CD4-positive, alpha-beta memory T cell (primary cell): ENCODE measurements at regions not wholly inside any gene's neighbourhood (a gene's known extent, or its start where the extent isn't known, plus 50 kb on each side); places are given as distances from the start of the nearest gene placed in this dataset.

Experiments used
- CTCF ChIA-PET: fragments of 350-600 bp; sonication (Branson Sonifier 250); formaldehyde crosslinking; loops from one replicate; lab custom pipeline; 2021; ENCODE audit warnings: inconsistent platforms; ENCODE audit not compliant: partially characterized antibody; lab: Charles Lee
- POLR2A ChIA-PET: fragments of 350-600 bp; sonication (Branson Sonifier 250); formaldehyde crosslinking; loops from one replicate; lab custom pipeline; 2021; ENCODE audit not compliant: partially characterized antibody; lab: Charles Lee
- DNase-seq, 5 donors: peaks; one replicate each; pipeline versions ENCODE4 v3.0.0 to v3.0.0-alpha.2; 2020 to 2022; ENCODE audit warnings: mixed read lengths in 1 of 5
- H3K27ac ChIP-seq: one replicate; pipeline ENCODE4 v1.7.0; 2013; ENCODE audit warnings: low read depth, low read length
- H3K27me3 ChIP-seq: 2 replicates; pipeline ENCODE4 v1.7.0; 2013; ENCODE audit warnings: mild to moderate bottlenecking, low read length, moderate library complexity; ENCODE audit not compliant: insufficient read depth
- H3K36me3 ChIP-seq: 2 replicates; pipeline ENCODE4 v1.7.0; 2013; ENCODE audit warnings: mild to moderate bottlenecking, low read length, moderate library complexity; ENCODE audit not compliant: insufficient read depth
- H3K4me1 ChIP-seq: 2 replicates; pipeline ENCODE4 v1.7.0; 2013; ENCODE audit warnings: mild to moderate bottlenecking, low read length, moderate library complexity; ENCODE audit not compliant: insufficient read depth
- H3K4me3 ChIP-seq, 2 donors: one replicate each; pipeline ENCODE4 v1.7.0; 2013; ENCODE audit warnings: low read length in 2 of 2, mild to moderate bottlenecking in 1 of 2
- H3K9me3 ChIP-seq, 2 donors: one replicate each; pipeline ENCODE4 v1.7.0; 2013; ENCODE audit warnings: low read length in 2 of 2, control low read depth in 1 of 2; ENCODE audit not compliant: control insufficient read depth in 1 of 2
- H3K27ac Mint-ChIP-seq, 7 donors: one replicate each; pipeline ENCODE4 v1.8.0; 2020 to 2021; ENCODE audit warnings: mixed read lengths in 7 of 7, mild to moderate bottlenecking in 6 of 7, inconsistent platforms in 3 of 7, moderate library complexity in 3 of 7
- H3K27me3 Mint-ChIP-seq, 2 donors: one replicate each; pipeline ENCODE4 v1.8.0; 2020 to 2021; ENCODE audit warnings: mixed read lengths in 2 of 2
- H3K36me3 Mint-ChIP-seq, 2 donors: one replicate each; pipeline ENCODE4 v1.8.0; 2020 to 2021; ENCODE audit warnings: mixed read lengths in 2 of 2, inconsistent platforms in 1 of 2, mild to moderate bottlenecking in 1 of 2
- H3K4me1 Mint-ChIP-seq, 4 donors: one replicate each; pipeline ENCODE4 v1.8.0; 2020 to 2021; ENCODE audit warnings: mixed read lengths in 4 of 4, mild to moderate bottlenecking in 1 of 4
- H3K4me3 Mint-ChIP-seq, 8 donors: one replicate each; pipeline ENCODE4 v1.8.0; 2020 to 2021; ENCODE audit warnings: mixed read lengths in 8 of 8, mild to moderate bottlenecking in 7 of 8, moderate library complexity in 6 of 8, inconsistent platforms in 3 of 8
- H3K9me3 Mint-ChIP-seq, 8 donors: one replicate each; pipeline ENCODE4 v1.8.0; 2020 to 2021; ENCODE audit warnings: mixed read lengths in 8 of 8, mild to moderate bottlenecking in 5 of 8, inconsistent platforms in 3 of 8, moderate library complexity in 1 of 8
- intact Hi-C: fragments of 100-400 bp; cut with micrococcal nuclease; formaldehyde crosslinking; loops from one replicate; pipeline ENCODE4 v1.15.1; 2023

DNA sequence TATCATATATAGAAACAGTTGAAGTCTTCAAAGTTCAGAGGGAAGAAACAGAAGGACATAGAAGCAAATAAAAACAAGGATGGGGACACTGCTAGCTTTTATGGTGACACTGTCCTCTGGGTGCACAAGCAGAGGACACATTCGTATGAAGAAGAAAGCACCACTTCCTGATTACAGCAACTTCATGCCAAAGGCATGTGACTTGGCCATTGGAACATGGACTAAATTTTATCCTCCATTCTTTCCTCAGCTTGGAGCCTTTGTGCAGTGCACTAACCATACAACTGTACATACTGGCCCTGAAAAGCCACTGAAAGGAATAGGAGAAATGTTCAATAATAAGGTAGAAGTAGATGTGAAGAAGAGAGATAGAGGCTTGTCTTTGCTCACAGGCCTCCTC is 223.3 kb downstream of the MTX2 start:
- ChIA-PET POLR2A (no interaction called here), CTCF (no interaction called here)
- Histone ChIP-seq H3K4me1 (no peaks in the 10 kb centered on the region), H3K36me3 (no peaks in the 10 kb centered on the region), H3K4me3 (no peak overlapping the region), H3K9me3 (no peaks in the 10 kb centered on the region), H3K27ac (no peak overlapping the region), H3K27me3 (no peaks in the 10 kb centered on the region)
- DNase-seq: no peak
- Mint-ChIP-seq H3K4me3 (no peak overlapping the region), H3K4me1 (peaks cover 0 to 2% (median 0%) of the 10 kb centered on the region in 4 donors), H3K36me3 (no peaks in the 10 kb centered on the region), H3K27me3 (peaks cover 13 to 26% of the 10 kb centered on the region in 2 donors), H3K27ac (no peak overlapping the region), H3K9me3 (peaks cover 0 to 3% (median 0%) of the 10 kb centered on the region in 8 donors)
- intact Hi-C loops: no loop called here

DNA sequence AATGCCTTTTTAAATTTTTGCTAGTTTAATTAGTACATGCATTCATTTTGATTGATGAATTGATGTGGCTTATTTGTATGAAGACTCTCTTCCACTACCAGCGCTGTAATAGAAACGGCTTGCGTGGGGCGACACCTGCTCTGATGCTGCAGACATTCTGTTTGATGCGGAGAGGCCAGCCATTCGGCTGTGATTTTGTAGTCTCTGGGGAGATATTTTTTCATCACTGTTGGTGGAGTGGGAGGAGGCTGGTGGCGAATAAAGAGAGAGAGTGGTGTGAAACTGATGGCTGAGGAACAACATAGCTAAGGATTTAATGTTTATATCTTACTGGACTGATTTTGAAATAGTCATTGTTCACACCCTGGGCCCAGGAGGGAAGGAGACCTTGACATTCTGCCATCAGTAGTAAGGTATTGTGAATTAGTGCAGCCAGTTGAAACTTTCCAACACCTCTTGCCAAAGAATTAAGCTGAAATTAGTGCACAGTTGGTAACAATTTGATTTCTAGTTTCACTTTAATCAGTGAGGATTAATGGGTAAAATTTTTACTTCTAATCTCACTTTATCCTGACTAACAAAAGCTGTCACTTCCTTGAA is 224.1 kb downstream of the MTX2 start:
- Mint-ChIP-seq H3K4me3 (no peak overlapping the region), H3K4me1 (peaks cover 0 to 2% (median 0%) of the 10 kb centered on the region in 4 donors), H3K36me3 (no peaks in the 10 kb centered on the region), H3K9me3 (no peaks in the 10 kb centered on the region), H3K27ac (no peak overlapping the region), H3K27me3 (peaks cover 16 to 22% of the 10 kb centered on the region in 2 donors)
- intact Hi-C loops: no loop called here
- Histone ChIP-seq H3K4me1 (no peaks in the 10 kb centered on the region), H3K4me3 (no peak overlapping the region), H3K36me3 (no peaks in the 10 kb centered on the region), H3K9me3 (no peaks in the 10 kb centered on the region), H3K27me3 (no peaks in the 10 kb centered on the region), H3K27ac (no peak overlapping the region)
- POLR2A ChIA-PET: no interaction called here
- CTCF ChIA-PET: no interaction called here
- DNase-seq: no peak

DNA sequence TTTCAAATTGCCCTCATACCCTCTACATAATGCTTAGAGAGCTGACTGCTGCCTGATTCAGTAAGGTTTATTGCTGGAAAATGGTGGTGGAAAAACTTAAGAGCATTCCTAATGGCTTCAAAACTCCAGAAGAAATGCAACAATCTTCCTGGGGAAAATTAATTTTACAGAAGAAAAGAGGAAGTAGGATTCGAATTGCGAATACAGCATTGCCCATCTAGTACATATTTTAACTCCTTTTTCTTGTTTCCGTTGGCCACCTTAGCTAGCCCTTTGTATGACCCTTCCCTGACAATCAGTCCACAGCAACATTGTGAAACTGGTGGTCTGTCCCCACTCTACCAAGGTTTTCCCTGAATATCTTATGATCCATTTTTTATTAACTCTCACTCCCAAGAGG is 224.7 kb downstream of the MTX2 start:
- no peak overlapping the region for H3K4me3 Mint-ChIP-seq
- H3K27me3 ChIP-seq: no peaks in the 10 kb centered on the region
- H3K4me1 Mint-ChIP-seq: peaks cover 0 to 2% (median 0%) of the 10 kb centered on the region in 4 donors
- H3K27ac ChIP-seq: no peak overlapping the region
- DNase-seq: no peak
- no peaks in the 10 kb centered on the region for H3K4me1 ChIP-seq
- H3K9me3 Mint-ChIP-seq: no peaks in the 10 kb centered on the region
- H3K4me3 ChIP-seq: no peak overlapping the region
- H3K36me3 Mint-ChIP-seq: no peaks in the 10 kb centered on the region
- no peak overlapping the region for H3K27ac Mint-ChIP-seq
- intact Hi-C loops: no loop called here
- POLR2A ChIA-PET: no interaction called here
- CTCF ChIA-PET: no interaction called here
- no peaks in the 10 kb centered on the region for H3K36me3 ChIP-seq
- peaks cover 17 to 25% of the 10 kb centered on the region in 2 donors for H3K27me3 Mint-ChIP-seq
- H3K9me3 ChIP-seq: no peaks in the 10 kb centered on the region

DNA sequence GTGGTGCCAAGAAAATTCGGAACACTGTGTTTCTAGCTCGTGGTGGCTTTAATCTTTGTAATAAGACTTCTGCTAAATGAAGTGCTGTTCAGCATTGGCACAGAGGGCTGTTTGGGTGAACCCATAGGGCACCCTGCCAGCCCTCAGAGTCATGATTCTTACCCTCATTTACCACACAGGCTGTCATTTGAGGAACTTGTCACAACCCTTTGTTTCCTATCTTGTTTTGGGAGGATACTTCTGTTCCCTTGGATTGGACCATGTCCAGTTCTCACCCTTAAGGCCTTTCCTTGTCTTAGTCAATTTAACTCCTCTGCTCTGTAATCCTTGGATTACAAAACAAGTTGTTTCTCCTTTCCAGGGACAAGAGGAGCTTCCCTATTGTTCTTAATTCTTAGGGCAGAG is 225.7 kb downstream of the MTX2 start:
- Histone ChIP-seq H3K9me3 (no peaks in the 10 kb centered on the region), H3K27me3 (no peaks in the 10 kb centered on the region), H3K4me3 (no peak overlapping the region), H3K4me1 (no peaks in the 10 kb centered on the region), H3K36me3 (no peaks in the 10 kb centered on the region), H3K27ac (no peak overlapping the region)
- no peaks in the 10 kb centered on the region for H3K36me3 Mint-ChIP-seq
- no peak for DNase-seq
- H3K27ac Mint-ChIP-seq: no peak overlapping the region
- intact Hi-C loops: no loop called here
- H3K27me3 Mint-ChIP-seq: peaks cover 16 to 33% of the 10 kb centered on the region in 2 donors
- H3K4me3 Mint-ChIP-seq: no peak overlapping the region
- POLR2A ChIA-PET: no interaction called here
- H3K4me1 Mint-ChIP-seq: peaks cover 0 to 2% (median 0%) of the 10 kb centered on the region in 4 donors
- CTCF ChIA-PET: no interaction called here
- H3K9me3 Mint-ChIP-seq: no peaks in the 10 kb centered on the region

DNA sequence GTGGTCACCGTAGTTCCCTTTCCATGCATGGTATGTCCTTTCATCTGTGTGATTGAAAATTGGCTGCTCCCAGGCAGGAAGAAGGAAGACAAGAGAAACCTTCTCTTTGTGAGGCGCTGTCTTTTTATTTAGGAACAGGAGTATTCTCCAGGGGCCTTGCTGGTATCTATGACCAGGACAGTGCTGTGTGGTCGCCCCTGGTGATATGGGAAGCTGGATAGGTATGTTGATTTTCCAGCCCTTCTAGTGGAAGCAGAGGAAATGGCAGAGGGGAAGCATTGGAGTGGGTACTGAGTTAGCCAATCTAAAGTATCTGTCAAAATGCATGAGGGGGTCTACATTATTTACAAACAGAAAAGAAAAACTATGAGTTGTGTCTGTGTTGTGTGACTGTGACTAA is 226.6 kb downstream of the MTX2 start:
- DNase-seq: no peak
- peaks cover 18 to 36% of the 10 kb centered on the region in 2 donors for H3K27me3 Mint-ChIP-seq
- Histone ChIP-seq H3K27me3 (no peaks in the 10 kb centered on the region), H3K36me3 (no peaks in the 10 kb centered on the region), H3K27ac (no peak overlapping the region), H3K4me1 (no peaks in the 10 kb centered on the region), H3K9me3 (no peaks in the 10 kb centered on the region), H3K4me3 (no peak overlapping the region)
- intact Hi-C loops: no loop called here
- H3K4me1 Mint-ChIP-seq: peaks cover 0 to 2% (median 0%) of the 10 kb centered on the region in 4 donors
- no peak overlapping the region for H3K4me3 Mint-ChIP-seq
- H3K9me3 Mint-ChIP-seq: no peaks in the 10 kb centered on the region
- ChIA-PET POLR2A (no interaction called here), CTCF (no interaction called here)
- no peaks in the 10 kb centered on the region for H3K36me3 Mint-ChIP-seq
- H3K27ac Mint-ChIP-seq: no peak overlapping the region

DNA sequence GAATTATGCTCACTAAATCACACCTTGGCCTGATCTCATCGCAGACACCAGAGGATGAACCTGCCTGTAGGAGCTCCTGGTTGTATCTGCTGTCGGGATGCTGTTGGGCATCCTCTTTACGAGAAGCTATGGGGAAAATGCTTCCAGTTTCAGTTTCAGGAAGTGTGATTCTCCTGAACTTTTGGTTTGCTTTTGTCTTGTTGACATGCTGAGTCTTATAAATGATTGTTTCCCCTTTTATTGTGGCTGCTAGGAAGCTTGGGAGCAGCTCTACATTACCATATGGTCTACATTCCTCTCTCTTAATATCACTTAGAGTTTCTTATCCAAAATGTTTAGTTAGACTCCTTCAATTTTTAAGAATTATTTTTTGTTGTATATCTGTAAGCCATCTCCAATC is 227.5 kb downstream of the MTX2 start:
- Mint-ChIP-seq H3K4me1 (no peaks in the 10 kb centered on the region), H3K9me3 (no peaks in the 10 kb centered on the region), H3K4me3 (no peak overlapping the region), H3K27ac (no peak overlapping the region), H3K27me3 (peaks cover 21 to 36% of the 10 kb centered on the region in 2 donors), H3K36me3 (no peaks in the 10 kb centered on the region)
- ChIA-PET POLR2A (no interaction called here), CTCF (no interaction called here)
- H3K36me3 ChIP-seq: no peaks in the 10 kb centered on the region
- H3K27ac ChIP-seq: no peak overlapping the region
- H3K9me3 ChIP-seq: no peaks in the 10 kb centered on the region
- no peak for DNase-seq
- H3K27me3 ChIP-seq: no peaks in the 10 kb centered on the region
- intact Hi-C loops: no loop called here
- H3K4me1 ChIP-seq: no peaks in the 10 kb centered on the region
- no peak overlapping the region for H3K4me3 ChIP-seq

DNA sequence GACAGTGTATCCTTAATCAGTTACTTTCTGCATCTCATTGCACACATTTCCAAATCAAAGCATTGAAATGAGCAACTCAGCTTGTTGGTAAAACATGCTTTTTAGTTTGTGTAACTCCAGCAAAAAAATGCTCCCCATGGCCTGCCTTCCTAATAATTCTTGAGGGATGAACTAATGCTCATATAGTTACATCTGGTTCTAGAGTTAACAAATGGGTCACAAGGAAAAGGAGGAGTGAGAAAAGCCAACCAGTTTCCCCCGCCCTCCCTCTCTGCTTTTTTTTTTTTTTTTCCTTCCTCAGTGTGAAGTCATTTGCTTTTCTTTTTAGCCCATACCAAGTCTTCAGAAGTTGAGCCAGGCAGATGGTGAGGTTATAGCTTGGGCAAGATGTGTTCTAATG is 231.7 kb downstream of the MTX2 start:
- Histone ChIP-seq H3K27ac (no peak overlapping the region), H3K27me3 (no peaks in the 10 kb centered on the region), H3K36me3 (no peaks in the 10 kb centered on the region), H3K9me3 (no peaks in the 10 kb centered on the region), H3K4me1 (no peaks in the 10 kb centered on the region), H3K4me3 (no peak overlapping the region)
- ChIA-PET CTCF (interaction anchor here (0.7 kb wide), 1 partner anchor 26 kb away, joined by 3 read pairs; no protein-coding TSS in a partner anchor), POLR2A (no interaction called here)
- Mint-ChIP-seq H3K4me1 (no peaks in the 10 kb centered on the region), H3K27ac (no peak overlapping the region), H3K27me3 (peaks cover 17 to 37% of the 10 kb centered on the region in 2 donors), H3K36me3 (no peaks in the 10 kb centered on the region), H3K4me3 (no peak overlapping the region), H3K9me3 (peaks cover 0 to 3% (median 0%) of the 10 kb centered on the region in 8 donors)
- no peak for DNase-seq
- intact Hi-C loops: no loop called here
